T1000 (cell line): ENCODE measurements at regions not wholly inside any gene's neighbourhood (a gene's known extent, or its start where the extent isn't known, plus 50 kb on each side); places are given as distances from the start of the nearest gene placed in this dataset.
"Not testable (repeated sequence)": the region's sequence is repeated elsewhere in the genome, so short reads cannot be mapped to it uniquely, and the experiment has no call there.

Experiments
- DNase-seq: peaks from one replicate; lab custom pipeline; 2025; ENCODE audit warnings: mixed read lengths; lab: John Stamatoyannopoulos, UW

GRCh38 chr13:27327633-27328032, 57.0 kb downstream of the RASL11A start:
- no peak for DNase-seq

DNA sequence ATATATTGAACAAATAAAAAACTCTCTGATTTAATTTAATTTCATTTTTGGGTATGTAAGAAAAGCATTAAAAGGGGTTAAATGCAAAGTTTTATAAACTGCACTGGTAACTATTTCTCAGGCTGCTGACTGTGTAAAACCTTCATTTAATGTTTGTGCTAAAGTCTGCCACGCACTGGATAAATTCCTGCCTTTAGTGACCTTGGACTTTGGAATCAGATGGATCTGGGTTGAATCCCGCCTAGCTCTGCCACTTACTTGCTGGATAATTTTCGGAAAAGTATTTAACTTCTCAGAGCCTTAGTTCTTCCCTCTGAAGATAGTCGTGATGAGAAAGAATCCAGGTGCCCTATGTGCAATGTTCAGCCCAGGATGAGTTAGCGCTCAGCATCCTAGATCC, 58.6 kb downstream of the RASL11A start:
- DNase-seq: no peak

DNA sequence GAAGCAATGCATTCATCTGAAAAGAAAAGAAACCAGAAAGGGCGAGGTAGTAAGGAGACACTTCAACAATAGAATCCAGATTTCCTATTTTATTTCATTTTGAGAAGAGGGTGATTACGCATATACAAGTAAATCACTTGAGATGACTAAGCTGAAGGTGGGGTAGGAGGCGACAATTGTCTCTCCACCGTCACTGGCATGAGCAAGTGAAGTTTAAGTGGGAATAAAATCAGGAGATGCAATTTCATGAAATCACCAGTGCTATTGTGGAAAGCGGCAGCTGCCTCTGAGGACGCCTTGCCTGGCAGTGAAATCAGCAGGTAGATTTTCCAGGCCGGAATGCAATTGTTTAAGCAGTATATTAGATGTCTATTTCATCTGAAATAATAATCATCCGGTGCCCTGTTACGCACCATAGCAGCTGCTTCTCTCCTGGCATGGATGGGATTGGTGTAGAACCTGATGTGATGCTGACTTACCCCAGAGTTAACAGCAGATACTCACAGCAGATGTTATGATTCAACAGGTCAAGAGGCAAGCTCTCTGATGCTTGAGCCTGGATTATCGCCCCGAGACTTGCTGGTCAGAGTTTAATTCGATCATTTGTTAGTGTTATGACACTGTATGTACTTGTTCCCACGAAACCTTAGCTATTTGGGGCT, 64.3 kb downstream of the RASL11A start:
- no peak for DNase-seq

GRCh38 chr13:27336014-27336673, 65.5 kb downstream of the RASL11A start:
- no peak for DNase-seq

GRCh38 chr13:27338207-27338606, 67.6 kb downstream of the RASL11A start:
- no peak for DNase-seq

DNA sequence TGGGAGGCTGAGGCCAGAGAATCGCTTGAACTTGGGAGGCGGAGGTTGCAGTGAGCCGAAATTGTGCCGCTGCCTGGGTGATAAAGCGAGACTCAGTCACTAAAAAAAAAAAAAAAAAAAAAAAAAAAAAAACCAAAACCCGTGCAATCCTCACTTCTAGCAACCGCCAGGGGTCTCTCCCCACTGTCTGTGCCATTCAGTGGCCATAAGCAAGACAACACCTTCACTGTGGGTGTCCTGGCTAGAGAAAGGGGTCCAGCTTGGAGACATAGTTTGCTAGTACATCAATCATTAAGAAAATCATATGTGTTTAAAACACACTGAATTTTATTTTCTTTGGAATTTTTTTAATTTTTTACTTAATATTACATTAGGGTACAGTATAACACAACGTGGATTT, 68.2 kb downstream of the RASL11A start:
- DNase-seq: no peak

DNA sequence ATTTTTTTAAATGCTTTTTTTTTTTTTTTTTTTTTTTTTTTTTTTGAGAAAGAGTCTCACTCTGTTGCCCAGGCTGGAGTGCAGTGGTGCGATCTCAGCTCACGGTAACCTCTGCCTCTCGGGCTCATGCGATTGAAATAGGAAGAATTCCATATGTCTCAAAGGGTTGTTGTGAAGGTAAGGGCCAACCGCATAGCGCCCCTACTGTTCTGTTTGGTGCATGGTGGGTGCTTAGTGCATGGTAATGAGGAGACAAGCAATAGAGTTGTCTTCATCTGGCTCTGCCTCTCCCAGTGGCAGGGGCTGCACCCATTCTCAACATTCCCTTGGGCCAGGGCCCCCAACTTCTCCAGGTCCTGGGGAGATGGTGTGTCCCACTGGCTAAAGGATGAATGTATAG, 68.7 kb downstream of the RASL11A start:
- DNase-seq: no peak

DNA sequence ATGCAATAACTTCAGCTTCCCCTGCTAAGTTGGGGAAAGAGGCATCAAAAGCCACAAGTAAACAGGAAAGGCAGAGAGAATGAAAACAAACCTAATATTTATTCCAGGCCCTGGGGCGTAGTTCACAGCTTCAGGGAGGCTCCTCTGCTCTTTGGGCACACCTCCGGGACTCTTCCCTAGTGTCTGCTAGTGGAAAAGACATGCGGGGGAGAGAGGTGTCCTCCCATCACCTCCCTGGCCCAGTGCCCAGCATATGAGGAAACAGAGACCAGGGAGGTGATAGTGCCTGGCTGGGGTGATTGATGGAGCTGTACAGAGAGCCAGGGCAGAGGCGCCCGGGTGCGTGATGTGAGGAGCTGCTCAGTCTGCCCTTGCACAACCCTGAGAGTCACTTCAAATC, 71.0 kb downstream of the RASL11A start:
- no peak for DNase-seq

- no peak for DNase-seq
Measured at GRCh38 chr13:27347211-27347772, 76.7 kb downstream of the RASL11A start.

GRCh38 chr13:27348461-27348860, 76.0 kb upstream of the GTF3A start:
- DNase-seq: no peak

DNA sequence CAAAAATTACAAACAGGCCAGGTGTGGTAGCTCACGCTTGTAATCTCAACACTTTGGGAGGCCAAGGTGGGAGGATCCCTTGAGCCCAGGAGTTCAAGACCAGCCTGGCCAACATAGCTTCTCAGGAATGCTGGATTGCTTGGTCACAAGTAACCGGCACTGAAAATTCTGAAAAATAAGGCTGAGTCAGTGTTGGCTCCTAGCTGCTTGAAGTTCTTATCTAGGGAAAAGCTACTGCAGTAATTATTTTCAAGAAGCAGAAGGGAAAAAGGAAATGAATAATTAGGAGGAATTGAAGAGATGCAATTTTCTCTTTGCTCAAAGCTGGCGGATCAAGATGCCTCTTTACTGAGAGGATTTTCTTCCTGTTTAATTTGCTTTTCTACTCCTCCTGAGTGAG, 75.0 kb upstream of the GTF3A start:
- no peak for DNase-seq

DNA sequence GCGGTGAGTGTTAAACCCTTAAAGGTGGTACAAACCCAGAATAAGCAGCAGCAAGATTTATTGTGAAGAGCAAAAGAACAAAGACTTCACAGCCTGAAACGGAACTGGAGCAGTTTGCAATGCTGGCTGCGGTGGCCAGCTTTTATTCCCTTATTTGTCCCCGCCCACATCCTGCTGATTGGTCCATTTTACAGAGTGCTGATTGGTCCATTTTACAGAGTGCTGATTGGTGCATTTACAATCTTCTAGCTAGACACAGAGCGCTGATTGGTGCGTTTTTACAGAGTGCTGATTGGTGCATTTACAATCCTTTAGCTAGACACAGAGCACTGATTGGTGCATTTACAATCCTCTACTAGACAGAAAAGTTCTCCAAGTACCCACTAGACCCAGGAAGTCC, 73.6 kb upstream of the GTF3A start:
- DNase-seq: not testable (repeated sequence)

DNA sequence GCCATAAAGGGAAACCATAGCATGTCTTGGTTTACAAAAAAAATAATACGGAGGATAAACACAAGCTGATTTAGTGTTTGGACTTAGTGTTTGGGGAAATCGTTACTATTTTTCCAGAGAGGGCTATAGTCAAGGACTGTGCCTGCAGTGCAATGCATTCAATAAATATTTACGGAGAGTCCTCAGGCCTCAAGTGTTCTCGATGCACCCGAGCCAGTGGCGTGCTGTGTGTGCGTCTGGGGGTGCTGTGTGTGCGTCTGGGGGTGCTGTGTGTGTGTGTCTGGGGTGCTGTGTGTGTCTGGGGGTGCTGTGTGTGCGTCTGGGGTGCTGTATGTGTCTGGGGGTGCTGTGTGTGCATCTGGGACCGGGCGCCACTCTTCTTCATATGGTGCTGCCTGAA, 71.7 kb upstream of the GTF3A start:
- no peak for DNase-seq

- DNase-seq: no peak
Measured at GRCh38 chr13:27353166-27353583, 71.2 kb upstream of the GTF3A start.

- DNase-seq: no peak
Measured at GRCh38 chr13:27353708-27354107, 70.7 kb upstream of the GTF3A start.

GRCh38 chr13:27354379-27354778, 70.0 kb upstream of the GTF3A start:
- no peak for DNase-seq

- DNase-seq: no peak
Measured at GRCh38 chr13:27355894-27356293, 68.5 kb upstream of the GTF3A start.

- no peak for DNase-seq
Measured at GRCh38 chr13:27358420-27358819, 66.0 kb upstream of the GTF3A start.

- peak; percentile 17 for DNase-seq
Measured at GRCh38 chr13:27359199-27359821, 65.1 kb upstream of the GTF3A start.

DNA sequence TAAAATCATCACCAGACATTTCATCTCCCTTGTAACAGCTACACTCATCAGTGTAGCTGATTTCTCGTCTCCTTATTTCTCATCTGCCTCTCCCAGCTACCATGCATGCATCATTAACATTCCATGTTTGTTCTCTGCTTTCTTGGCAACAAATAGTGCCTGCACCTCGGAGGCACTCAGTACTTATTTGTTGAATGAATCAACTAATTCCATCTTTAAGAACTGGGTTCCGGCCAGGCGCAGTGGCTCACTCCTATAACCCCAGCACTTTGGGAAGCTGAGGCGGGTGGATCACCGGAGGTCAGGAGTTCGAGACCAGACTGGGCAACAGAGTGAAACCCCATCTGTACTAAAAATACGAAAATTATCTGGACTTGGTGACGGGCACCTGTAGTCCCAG, 63.9 kb upstream of the GTF3A start:
- no peak for DNase-seq

GRCh38 chr13:27362064-27362751, 62.2 kb upstream of the GTF3A start:
- DNase-seq: peak; percentile 14

- DNase-seq: not testable (repeated sequence)
Measured at GRCh38 chr13:27363637-27364036, 60.8 kb upstream of the GTF3A start.

- DNase-seq: no peak
Measured at GRCh38 chr13:27367570-27367969, 56.8 kb upstream of the GTF3A start.
